ENCODE measurements at regions not wholly inside any gene's neighbourhood (a gene's known extent, or its start where the extent isn't known, plus 50 kb on each side); places are given as distances from the start of the nearest gene placed in this dataset.
"Not testable (repeated sequence)": the region's sequence is repeated elsewhere in the genome, so short reads cannot be mapped to it uniquely, and the experiment has no call there.

GRCh38 chr11:41713030-41713429, 253.6 kb upstream of the LRRC4C start:
- DNase-seq (ENCODE audit: low spot score): no peak

GRCh38 chr11:41714101-41714500, 254.6 kb upstream of the LRRC4C start:
- no peak for DNase-seq (ENCODE audit: low spot score)

GRCh38 chr11:41716862-41717261, 257.4 kb upstream of the LRRC4C start:
- no peak for DNase-seq (ENCODE audit: low spot score)

GRCh38 chr11:41720761-41721160, 261.3 kb upstream of the LRRC4C start:
- no peak for DNase-seq (ENCODE audit: low spot score)

DNA sequence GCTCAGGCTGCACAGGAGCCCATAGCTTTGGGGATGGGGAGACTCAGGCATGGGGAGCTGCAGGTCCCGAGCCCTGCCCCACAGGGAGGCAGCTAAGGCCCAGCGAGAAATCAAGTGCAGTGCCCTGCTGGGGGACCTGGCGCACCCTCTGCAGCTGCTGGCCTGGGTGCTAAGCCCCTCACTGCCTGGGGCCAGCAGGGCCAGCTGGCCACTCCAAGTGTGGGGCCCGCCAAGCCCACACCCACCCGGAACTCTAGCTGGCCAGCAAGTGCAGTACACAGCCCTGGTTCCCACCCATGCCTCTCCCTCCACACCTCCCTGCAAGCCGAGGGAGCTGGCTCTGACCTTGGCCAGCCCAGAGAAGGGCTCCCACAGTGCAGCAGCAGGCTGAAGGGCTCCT, 268.7 kb upstream of the LRRC4C start:
- not testable (repeated sequence) for DNase-seq (ENCODE audit: low spot score)

DNA sequence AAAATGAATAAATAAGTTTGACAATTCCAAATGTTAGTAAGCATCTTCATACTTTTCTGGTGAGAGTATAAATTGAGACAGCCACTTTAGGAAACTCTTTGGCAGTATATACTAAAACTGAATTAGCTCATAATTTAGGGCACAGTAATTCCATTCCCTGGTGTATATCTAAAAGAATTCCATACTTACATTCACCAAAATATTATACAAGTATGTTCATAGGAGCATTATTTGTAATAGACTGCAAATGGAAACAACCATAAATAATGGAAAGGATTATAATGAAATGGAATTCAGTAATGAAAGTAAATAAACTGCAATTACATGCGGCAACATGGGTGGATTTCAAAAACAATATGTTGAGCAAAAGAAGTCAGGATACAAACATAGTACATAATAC, 315.8 kb upstream of the LRRC4C start:
- DNase-seq (ENCODE audit: low spot score): no peak

DNA sequence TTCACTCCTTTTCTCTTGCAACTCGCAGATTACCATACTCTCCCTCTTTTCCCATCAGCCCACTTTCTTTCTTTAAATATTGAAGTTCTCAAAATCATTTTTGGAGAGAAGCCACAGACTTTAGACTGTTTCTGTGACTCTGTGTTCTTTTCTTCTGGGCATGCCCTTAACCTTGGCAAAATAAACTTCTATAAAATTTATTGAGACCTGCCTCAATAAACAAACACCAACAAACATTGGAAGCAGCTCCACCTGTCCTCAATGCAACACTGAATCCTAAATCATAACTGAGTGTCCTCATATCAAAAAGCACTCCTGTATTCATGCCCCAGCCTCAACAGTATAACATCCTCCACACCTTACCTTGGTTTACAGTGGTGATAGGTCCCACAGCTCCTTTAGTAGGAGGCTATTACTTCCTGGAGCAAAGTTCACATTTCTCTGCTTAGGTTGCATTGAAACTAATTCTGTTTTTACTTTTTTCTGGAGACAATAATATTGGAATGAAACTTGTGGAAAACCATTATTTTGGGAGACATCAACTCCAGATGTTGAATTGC, 320.0 kb upstream of the LRRC4C start:
- no peak for DNase-seq (ENCODE audit: low spot score)

DNA sequence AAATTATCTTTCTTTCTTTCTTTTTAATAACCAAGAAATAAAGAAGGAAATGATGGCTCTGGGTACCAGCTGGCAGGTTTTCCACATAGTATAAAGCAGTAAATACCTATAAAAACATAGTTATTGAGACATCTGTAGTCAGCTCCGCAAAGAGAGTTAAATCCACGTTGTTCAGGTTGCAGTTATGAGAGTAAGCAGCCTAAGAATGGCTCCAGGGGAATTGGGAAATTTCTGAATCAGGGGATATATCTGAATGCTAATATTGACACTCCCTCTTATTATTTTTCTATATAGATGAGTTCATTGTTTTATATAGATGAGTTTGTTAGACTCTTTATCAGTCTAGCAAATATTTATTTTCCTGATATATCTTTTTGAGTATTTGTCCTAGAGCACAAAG, 322.0 kb upstream of the LRRC4C start:
- no peak for DNase-seq (ENCODE audit: low spot score)

DNA sequence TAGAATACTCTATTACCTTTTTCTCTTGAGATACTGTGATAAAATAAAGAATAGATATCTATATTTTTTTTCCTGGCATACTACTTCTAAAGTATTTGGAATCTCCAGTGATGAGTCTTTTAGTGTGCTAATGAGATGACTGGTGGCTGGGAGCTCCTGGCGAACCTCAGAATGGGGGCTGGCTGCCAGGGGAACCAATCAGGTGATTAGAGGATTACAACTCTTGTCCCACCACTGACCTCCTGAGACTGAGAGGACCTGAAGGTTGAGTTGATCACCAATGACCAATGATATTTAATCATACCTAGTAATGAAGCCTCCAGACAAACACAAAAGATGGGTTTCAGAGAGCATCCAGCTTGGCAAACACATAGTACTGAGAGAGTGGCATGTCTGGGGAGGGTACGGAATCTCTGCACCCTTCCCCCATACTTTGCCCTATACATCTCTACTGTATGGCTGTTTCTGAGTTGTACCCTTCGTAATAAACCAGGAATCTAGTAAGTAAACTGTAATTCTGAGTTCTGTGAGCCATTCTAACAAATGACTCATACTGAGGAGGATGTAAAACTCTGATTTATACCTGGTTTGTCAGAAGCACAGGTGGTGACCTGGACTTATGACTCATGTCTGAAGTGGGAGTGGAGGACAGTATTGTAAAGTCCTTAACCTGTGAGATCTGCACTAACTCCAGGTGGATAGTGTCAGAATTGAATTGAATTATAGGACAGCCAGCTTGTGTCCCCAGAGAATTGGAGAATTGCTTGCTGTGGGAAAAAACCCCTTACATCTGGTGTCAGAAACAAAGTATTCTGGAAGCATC, 325.3 kb upstream of the LRRC4C start:
- peak; percentile 50 for DNase-seq (ENCODE audit: low spot score)

DNA sequence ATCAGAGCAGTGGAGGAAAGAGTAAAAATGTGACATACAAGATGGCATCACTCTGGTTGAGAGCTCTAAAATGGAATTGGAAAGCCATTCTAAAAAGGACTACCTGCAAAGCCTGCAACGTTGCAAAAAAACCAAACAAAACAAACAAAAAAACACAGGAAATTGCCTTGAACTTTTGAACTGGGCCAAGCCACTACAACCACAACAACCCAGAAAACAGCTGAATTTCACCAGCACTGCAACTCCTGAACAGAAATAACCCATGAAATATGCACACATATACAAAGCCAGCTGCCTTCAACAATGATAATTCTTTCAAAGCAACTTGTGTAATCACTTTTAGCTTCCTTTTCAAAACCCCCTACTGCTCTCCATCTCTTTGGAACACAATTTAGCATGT, 326.6 kb upstream of the LRRC4C start:
- DNase-seq (ENCODE audit: low spot score): no peak

GRCh38 chr11:41788177-41788576, 328.7 kb upstream of the LRRC4C start:
- no peak for DNase-seq (ENCODE audit: low spot score)

- no peak for DNase-seq (ENCODE audit: low spot score)
These were observed 329.9 kb upstream of the LRRC4C start for GRCh38 chr11:41789376-41789775.

DNA sequence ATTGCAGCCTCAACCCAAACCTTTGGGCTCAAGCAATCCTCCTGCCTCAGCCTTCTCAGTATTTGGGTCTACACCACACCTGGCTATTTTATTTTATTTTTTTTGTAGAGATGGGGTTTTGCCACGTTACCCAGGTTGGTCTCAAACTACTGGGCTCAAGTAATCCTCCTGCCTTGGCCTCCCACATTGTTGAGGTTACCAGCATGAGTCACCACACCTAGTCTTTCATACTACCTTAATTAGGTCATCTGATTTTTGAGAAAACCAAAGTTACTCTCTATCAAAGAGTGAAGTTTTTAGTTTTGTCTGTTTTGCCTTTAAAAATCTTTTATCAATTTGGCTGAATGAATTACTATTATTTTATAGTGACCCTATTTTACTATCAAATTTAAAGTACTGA, 335.6 kb upstream of the LRRC4C start:
- no peak for DNase-seq (ENCODE audit: low spot score)

- no peak for DNase-seq (ENCODE audit: low spot score)
These were observed 340.3 kb upstream of the LRRC4C start for GRCh38 chr11:41799754-41800153.

- DNase-seq (ENCODE audit: low spot score): no peak
These were observed 344.4 kb upstream of the LRRC4C start for GRCh38 chr11:41803895-41804294.

- DNase-seq (ENCODE audit: low spot score): no peak
These were observed 356.9 kb upstream of the LRRC4C start for GRCh38 chr11:41816396-41816795.

- DNase-seq (ENCODE audit: low spot score): not testable (repeated sequence)
These were observed 364.8 kb upstream of the LRRC4C start for GRCh38 chr11:41824287-41824686.

DNA sequence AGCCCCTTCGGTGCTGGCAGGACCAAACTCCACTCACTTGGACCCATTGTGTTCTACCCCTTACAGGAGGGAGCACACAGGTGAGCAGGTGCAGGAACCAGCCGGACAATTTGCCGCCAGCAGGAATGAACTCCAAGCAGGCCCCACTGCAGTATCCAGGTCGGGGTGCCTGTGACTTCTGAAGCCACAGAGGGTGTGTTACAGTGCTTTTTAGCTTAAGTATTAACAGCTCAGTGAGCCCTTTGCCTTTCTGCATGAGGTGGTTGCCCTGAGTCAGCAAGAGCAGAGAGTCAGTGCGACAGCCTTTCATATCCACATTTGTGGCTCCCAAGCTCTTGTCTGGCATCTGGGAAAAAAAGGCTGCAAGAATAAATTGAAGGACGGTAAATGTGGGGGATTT, 366.6 kb upstream of the LRRC4C start:
- DNase-seq (ENCODE audit: low spot score): no peak

- no peak for DNase-seq (ENCODE audit: low spot score)
These were observed 377.0 kb upstream of the LRRC4C start for GRCh38 chr11:41836431-41836830.

- no peak for DNase-seq (ENCODE audit: low spot score)
These were observed 383.2 kb upstream of the LRRC4C start for GRCh38 chr11:41842673-41843072.

DNA sequence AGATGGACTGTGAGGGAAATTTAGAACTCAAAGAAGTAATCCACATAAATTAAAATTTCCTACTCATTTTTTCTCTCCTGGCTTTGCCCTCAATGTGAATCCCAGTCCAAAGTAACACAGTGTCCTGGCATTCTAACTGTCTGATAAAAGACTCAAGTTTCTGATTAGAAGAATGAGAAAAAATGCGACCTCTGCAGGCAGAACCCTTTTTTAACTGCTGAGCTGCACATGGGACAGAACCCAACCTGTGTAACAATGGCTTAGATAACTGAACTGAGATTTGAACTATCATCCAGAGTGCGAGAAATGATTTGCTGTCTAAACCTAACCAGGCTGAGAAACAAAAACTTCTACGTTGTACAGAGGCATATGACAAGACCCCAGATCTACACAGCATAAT, 385.6 kb upstream of the LRRC4C start:
- no peak for DNase-seq (ENCODE audit: low spot score)

DNA sequence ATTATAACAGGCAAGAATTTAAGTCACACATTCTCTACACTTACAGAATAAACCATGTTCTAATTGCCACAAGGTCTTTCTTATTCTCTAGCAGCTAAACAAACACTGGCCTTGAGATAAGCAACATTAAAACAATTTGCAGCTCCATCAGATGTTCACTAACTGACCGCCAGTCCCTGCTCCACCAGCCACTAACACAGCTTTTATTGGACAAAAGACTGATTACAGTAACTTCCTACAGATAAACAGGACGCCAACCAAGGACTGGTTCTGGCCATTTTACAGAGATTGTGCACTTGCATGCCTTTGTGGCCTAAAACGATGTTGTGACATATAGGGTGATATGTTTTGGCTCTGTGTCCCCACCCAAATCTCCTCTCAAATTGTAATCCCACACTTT, 388.9 kb upstream of the LRRC4C start:
- no peak for DNase-seq (ENCODE audit: low spot score)

GRCh38 chr11:41849250-41849649, 389.8 kb upstream of the LRRC4C start:
- no peak for DNase-seq (ENCODE audit: low spot score)

- no peak for DNase-seq (ENCODE audit: low spot score)
These were observed 392.3 kb upstream of the LRRC4C start for GRCh38 chr11:41851743-41852142.
